ENCODE measurements at regions not wholly inside any gene's neighbourhood (a gene's known extent, or its start where the extent isn't known, plus 50 kb on each side); places are given as distances from the start of the nearest gene placed in this dataset.

DNA sequence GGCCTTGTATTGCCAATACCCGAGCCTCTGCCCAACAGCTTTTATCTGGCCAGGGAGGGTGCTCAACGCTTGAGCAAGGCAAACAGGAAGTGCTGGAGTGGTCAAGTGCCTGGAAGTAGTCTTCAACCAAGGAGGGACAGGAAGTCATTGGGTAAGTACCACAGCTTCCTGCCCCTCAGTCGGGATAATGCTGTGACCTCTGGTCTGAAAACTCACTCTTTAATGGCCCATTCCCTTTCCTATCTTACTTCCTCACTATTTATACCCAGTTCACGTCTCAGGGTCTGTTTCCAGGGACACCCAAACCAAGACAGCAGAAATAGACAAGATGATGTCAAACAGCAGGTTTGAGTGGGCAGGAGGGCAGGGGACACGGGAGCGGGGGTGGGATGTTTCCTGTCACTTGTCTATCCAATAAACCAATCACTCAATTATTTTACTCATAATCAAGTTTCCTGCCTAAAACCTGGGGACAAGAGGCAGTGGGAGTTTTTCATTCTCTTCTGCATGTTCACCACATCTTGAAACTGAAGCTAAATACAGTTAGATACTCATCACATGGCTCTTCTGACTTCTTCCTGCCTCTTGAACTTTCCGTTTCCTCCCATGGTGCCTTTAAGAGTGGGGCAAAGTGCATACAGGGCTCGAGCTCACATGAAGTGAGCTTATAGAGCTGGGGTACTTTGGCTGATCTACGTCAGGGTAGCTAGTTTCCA, 68.9 kb upstream of the CAB39 start:
- TF ChIP-seq, protein P1, sequence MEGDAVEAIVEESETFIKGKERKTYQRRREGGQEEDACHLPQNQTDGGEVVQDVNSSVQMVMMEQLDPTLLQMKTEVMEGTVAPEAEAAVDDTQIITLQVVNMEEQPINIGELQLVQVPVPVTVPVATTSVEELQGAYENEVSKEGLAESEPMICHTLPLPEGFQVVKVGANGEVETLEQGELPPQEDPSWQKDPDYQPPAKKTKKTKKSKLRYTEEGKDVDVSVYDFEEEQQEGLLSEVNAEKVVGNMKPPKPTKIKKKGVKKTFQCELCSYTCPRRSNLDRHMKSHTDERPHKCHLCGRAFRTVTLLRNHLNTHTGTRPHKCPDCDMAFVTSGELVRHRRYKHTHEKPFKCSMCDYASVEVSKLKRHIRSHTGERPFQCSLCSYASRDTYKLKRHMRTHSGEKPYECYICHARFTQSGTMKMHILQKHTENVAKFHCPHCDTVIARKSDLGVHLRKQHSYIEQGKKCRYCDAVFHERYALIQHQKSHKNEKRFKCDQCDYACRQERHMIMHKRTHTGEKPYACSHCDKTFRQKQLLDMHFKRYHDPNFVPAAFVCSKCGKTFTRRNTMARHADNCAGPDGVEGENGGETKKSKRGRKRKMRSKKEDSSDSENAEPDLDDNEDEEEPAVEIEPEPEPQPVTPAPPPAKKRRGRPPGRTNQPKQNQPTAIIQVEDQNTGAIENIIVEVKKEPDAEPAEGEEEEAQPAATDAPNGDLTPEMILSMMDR (IDR thresholded peaks at IDR 0.05) = no peak
- TF ChIP-seq POLR2AphosphoS5 (IDR thresholded peaks at IDR 0.05) (no peak), POLR2A (IDR thresholded peaks at IDR 0.05) (no peak)
